Mesendoderm (in vitro differentiated cells): ENCODE measurements at regions not wholly inside any gene's neighbourhood (a gene's known extent, or its start where the extent isn't known, plus 50 kb on each side); places are given as distances from the start of the nearest gene placed in this dataset.

Experiments
- DNase-seq: peaks from one replicate; pipeline ENCODE4 v3.0.0; 2013
- H2AK5ac ChIP-seq: 2 replicates; pipeline ENCODE4 v1.6.1; 2013; ENCODE audit warnings: low read length, inconsistent platforms
- H2BK120ac ChIP-seq: 2 replicates; pipeline ENCODE4 v1.6.1; 2013; ENCODE audit warnings: low read depth, mild to moderate bottlenecking, low read length, moderate library complexity, mixed read lengths
- H2BK15ac ChIP-seq: replicated peaks from 2 replicates; pipeline ENCODE4 v1.6.1; 2013; ENCODE audit warnings: low read depth, mild to moderate bottlenecking, moderate library complexity
- H2BK5ac ChIP-seq: 2 replicates; pipeline ENCODE4 v1.6.1; 2013; ENCODE audit warnings: low read length, inconsistent platforms
- H3K18ac ChIP-seq: 2 replicates; pipeline ENCODE4 v1.6.1; 2013; ENCODE audit warnings: mild to moderate bottlenecking, low read length, mixed read lengths
- H3K23ac ChIP-seq: one replicate; pipeline ENCODE4 v1.6.1; 2013; ENCODE audit warnings: low read length
- H3K27ac ChIP-seq: 2 replicates; pipeline ENCODE4 v1.5.1; 2013; ENCODE audit warnings: low read depth, mild to moderate bottlenecking, inconsistent platforms, low read length, moderate library complexity
- H3K27me3 ChIP-seq: 2 replicates; pipeline ENCODE4 v1.6.1; 2013; ENCODE audit warnings: low read length, control low read depth, mild to moderate bottlenecking, inconsistent platforms; ENCODE audit not compliant: insufficient read depth, poor library complexity
- H3K36me3 ChIP-seq: 2 replicates; pipeline ENCODE4 v1.6.1; 2013; ENCODE audit warnings: low read length, inconsistent platforms; ENCODE audit not compliant: control insufficient read depth, insufficient read depth
- H3K4ac ChIP-seq: one replicate; pipeline ENCODE4 v1.6.1; 2013; ENCODE audit warnings: low read depth, mild to moderate bottlenecking, low read length, moderate library complexity
- H3K4me1 ChIP-seq: 2 replicates; pipeline ENCODE4 v1.6.1; 2013; ENCODE audit warnings: low read depth, low read length, inconsistent platforms; ENCODE audit not compliant: control insufficient read depth
- H3K4me2 ChIP-seq: 2 replicates; pipeline ENCODE4 v1.6.1; 2013; ENCODE audit warnings: low read length
- H3K4me3 ChIP-seq: 2 replicates; pipeline ENCODE4 v1.5.1; 2013; ENCODE audit warnings: mild to moderate bottlenecking, low read length
- H3K56ac ChIP-seq: one replicate; pipeline ENCODE4 v1.6.1; 2013; ENCODE audit warnings: low read length
- H3K79me1 ChIP-seq: 2 replicates; pipeline ENCODE4 v1.6.1; 2013; ENCODE audit warnings: low read length, inconsistent platforms
- H3K79me2 ChIP-seq: 2 replicates; pipeline ENCODE4 v1.6.1; 2013; ENCODE audit warnings: mild to moderate bottlenecking, low read length; ENCODE audit not compliant: control insufficient read depth, insufficient read depth
- H3K9ac ChIP-seq: 2 replicates; pipeline ENCODE4 v1.6.1; 2013; ENCODE audit warnings: low read length, inconsistent platforms
- H4K5ac ChIP-seq: one replicate; pipeline ENCODE4 v1.6.1; 2013; ENCODE audit warnings: low read length
- H4K8ac ChIP-seq: one replicate; pipeline ENCODE4 v1.6.1; 2013; ENCODE audit warnings: low read depth, mild to moderate bottlenecking, control low read depth, low read length, moderate library complexity
- WGBS: extraction: QIAGEN DNeasy Blood & Tissue Kit; methylation state at CpG from one replicate; pipeline ENCODE4 v1.1.7; 2013; ENCODE audit warnings: low lambda C conversion rate, missing lambda C conversion rate; ENCODE audit not compliant: insufficient coverage; ENCODE audit errors: extremely low coverage; 5-methylcytosine and 5-hydroxymethylcytosine counted together

- Histone ChIP-seq H3K27ac (no peak overlapping the region), H3K79me1 (no peaks in the 10 kb centered on the region), H2BK5ac (no peak overlapping the region), H3K23ac (no peak overlapping the region), H4K8ac (no peak overlapping the region), H3K4me3 (no peak overlapping the region), H3K18ac (no peak overlapping the region), H3K27me3 (no peaks in the 10 kb centered on the region), H3K4me1 (no peaks in the 10 kb centered on the region), H3K4me2 (no peak overlapping the region), H3K4ac (no peak overlapping the region), H3K9ac (no peak overlapping the region), H3K36me3 (no peaks in the 10 kb centered on the region), H4K5ac (no peak overlapping the region), H2BK120ac (no peak overlapping the region), H3K79me2 (no peaks in the 10 kb centered on the region), H2AK5ac (no peak overlapping the region), H2BK15ac (no peak overlapping the region), H3K56ac (no peak overlapping the region)
- DNase-seq, result no peak
- no CpG with 5 or more reads among the region's 1 CpG for WGBS
These were observed 513.9 kb upstream of the ZWINT start for GRCh38 chr10:56874950-56875349.

DNA sequence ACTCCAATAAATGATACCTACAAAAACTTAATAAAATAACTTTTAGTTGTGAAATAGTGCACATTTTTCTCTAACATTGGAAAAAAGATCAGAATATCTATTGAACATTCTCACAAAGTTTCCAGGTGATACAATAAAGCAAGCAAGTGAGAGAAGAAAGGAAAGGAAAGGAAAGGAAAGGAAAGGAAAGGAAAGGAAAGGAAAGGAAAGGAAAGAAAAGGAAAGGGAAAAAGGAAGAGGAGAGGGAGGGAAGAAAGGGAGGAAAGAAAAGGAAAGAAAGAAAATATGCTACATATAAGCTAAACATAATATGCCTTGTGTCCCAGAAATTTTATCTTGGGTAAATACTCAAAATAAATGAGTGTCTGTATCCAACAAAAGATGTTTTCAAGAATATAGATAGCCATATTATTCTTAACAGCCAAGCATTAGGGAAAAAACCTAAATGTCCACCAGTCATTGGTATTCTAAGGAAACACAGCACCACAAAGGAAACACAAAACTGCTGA, 510.2 kb upstream of the ZWINT start:
- Histone ChIP-seq H4K8ac (no peak overlapping the region), H3K4me1 (no peaks in the 10 kb centered on the region), H3K4me2 (no peak overlapping the region), H3K23ac (no peak overlapping the region), H3K79me2 (no peaks in the 10 kb centered on the region), H3K79me1 (no peaks in the 10 kb centered on the region), H4K5ac (no peak overlapping the region), H2BK5ac (no peak overlapping the region), H3K4me3 (no peak overlapping the region), H3K27me3 (no peaks in the 10 kb centered on the region), H3K18ac (no peak overlapping the region), H2BK15ac (no peak overlapping the region), H2AK5ac (no peak overlapping the region), H3K56ac (no peak overlapping the region), H3K36me3 (no peaks in the 10 kb centered on the region), H3K27ac (no peak overlapping the region), H2BK120ac (no peak overlapping the region), H3K9ac (no peak overlapping the region), H3K4ac (no peak overlapping the region)
- no peak for DNase-seq

- DNase-seq, result no peak
- Histone ChIP-seq H2BK15ac (no peak overlapping the region), H3K18ac (no peak overlapping the region), H3K9ac (no peak overlapping the region), H4K5ac (no peak overlapping the region), H3K27me3 (no peaks in the 10 kb centered on the region), H3K36me3 (no peaks in the 10 kb centered on the region), H3K79me2 (no peaks in the 10 kb centered on the region), H2AK5ac (no peak overlapping the region), H3K23ac (no peak overlapping the region), H3K4ac (no peak overlapping the region), H3K79me1 (no peaks in the 10 kb centered on the region), H4K8ac (no peak overlapping the region), H3K4me2 (no peak overlapping the region), H3K27ac (no peak overlapping the region), H2BK5ac (no peak overlapping the region), H2BK120ac (no peak overlapping the region), H3K56ac (no peak overlapping the region), H3K4me1 (no peaks in the 10 kb centered on the region), H3K4me3 (no peak overlapping the region)
- no CpG with 5 or more reads among the region's 3 CpGs for WGBS
These were observed 506.2 kb upstream of the ZWINT start for GRCh38 chr10:56867236-56867635.

- Histone ChIP-seq H3K4ac (no peak overlapping the region), H3K23ac (no peak overlapping the region), H2BK120ac (no peak overlapping the region), H3K27ac (no peak overlapping the region), H2AK5ac (no peak overlapping the region), H2BK5ac (no peak overlapping the region), H3K79me1 (no peaks in the 10 kb centered on the region), H4K8ac (no peak overlapping the region), H3K79me2 (no peaks in the 10 kb centered on the region), H3K56ac (no peak overlapping the region), H3K9ac (no peak overlapping the region), H2BK15ac (no peak overlapping the region), H3K27me3 (no peaks in the 10 kb centered on the region), H3K36me3 (no peaks in the 10 kb centered on the region), H3K4me2 (no peak overlapping the region), H4K5ac (no peak overlapping the region), H3K4me3 (no peak overlapping the region), H3K4me1 (no peaks in the 10 kb centered on the region), H3K18ac (no peak overlapping the region)
- no peak for DNase-seq
- WGBS, result no CpG with 5 or more reads among the region's 2 CpGs
These were observed 495.5 kb upstream of the ZWINT start for GRCh38 chr10:56856569-56856968.

DNA sequence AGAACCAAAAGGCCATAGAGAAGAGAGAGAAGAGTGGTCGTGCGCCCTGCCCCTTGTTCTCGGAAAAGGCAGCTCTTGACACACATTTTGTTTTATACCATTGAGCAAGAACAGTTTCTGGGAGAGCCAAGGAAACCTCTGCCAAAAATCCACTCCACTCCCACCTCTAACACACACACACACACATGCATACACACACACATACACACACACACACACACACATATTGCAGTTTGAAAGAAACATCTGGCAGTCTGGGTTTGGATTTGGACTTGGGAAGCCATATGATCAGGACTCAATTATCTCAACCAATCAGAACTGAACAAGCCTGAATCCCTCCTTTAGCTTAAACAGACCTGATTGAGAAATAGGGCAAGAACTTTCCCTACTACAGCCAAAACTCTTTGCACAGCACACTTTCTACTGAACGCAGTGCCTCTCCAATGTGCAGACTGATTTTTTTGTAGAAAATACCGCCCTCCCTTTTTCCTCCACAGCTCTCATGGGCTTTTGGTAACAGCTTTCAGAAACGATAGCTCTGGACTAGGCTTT, 484.0 kb upstream of the ZWINT start:
- Histone ChIP-seq H2AK5ac (no peak overlapping the region), H3K56ac (no peak overlapping the region), H3K4me1 (no peaks in the 10 kb centered on the region), H4K5ac (no peak overlapping the region), H3K4me2 (no peak overlapping the region), H3K79me2 (no peaks in the 10 kb centered on the region), H2BK120ac (no peak overlapping the region), H3K27ac (no peak overlapping the region), H2BK5ac (no peak overlapping the region), H3K4ac (no peak overlapping the region), H2BK15ac (no peak overlapping the region), H3K36me3 (no peaks in the 10 kb centered on the region), H3K9ac (no peak overlapping the region), H3K18ac (no peak overlapping the region), H3K4me3 (no peak overlapping the region), H3K23ac (no peak overlapping the region), H4K8ac (no peak overlapping the region), H3K79me1 (no peaks in the 10 kb centered on the region), H3K27me3 (no peaks in the 10 kb centered on the region)
- no CpG with 5 or more reads among the region's 6 CpGs for WGBS
- DNase-seq, result no peak

- Histone ChIP-seq H3K27ac (no peak overlapping the region), H2BK120ac (no peak overlapping the region), H3K18ac (no peak overlapping the region), H4K8ac (no peak overlapping the region), H3K4me1 (no peaks in the 10 kb centered on the region), H3K79me2 (no peaks in the 10 kb centered on the region), H3K4me3 (no peak overlapping the region), H2BK5ac (no peak overlapping the region), H4K5ac (no peak overlapping the region), H3K4me2 (no peak overlapping the region), H3K4ac (no peak overlapping the region), H3K27me3 (no peaks in the 10 kb centered on the region), H2BK15ac (no peak overlapping the region), H3K9ac (no peak overlapping the region), H2AK5ac (no peak overlapping the region), H3K23ac (no peak overlapping the region), H3K56ac (no peak overlapping the region), H3K36me3 (no peaks in the 10 kb centered on the region), H3K79me1 (no peaks in the 10 kb centered on the region)
- DNase-seq, result no peak
These were observed 475.6 kb upstream of the ZWINT start for GRCh38 chr10:56836659-56837058.
